Lower leg skin (tissue), 4 donors: ENCODE measurements at regions not wholly inside any gene's neighbourhood (a gene's known extent, or its start where the extent isn't known, plus 50 kb on each side); places are given as distances from the start of the nearest gene placed in this dataset.

Experiments
- DNase-seq, 2 donors: peaks; one replicate each; pipeline ENCODE4 v3.0.0-alpha.2; 2019; ENCODE audit warnings: low spot score in 2 of 2
- H3K4me3 ChIP-seq: fragments of 200-600 bp; sonication (generic); 2 replicates; pipeline ENCODE4 v1.5.1; 2017; ENCODE audit warnings: mild to moderate bottlenecking, low read depth; ENCODE audit not compliant: poor library complexity, severe bottlenecking
- CTCF ChIP-seq, 3 donors: fragments of 450-650 bp; IDR thresholded peaks; one replicate each; pipeline ENCODE4 v1.5.1; 2016; ENCODE audit warnings: antibody characterized with exemption in 3 of 3, mild to moderate bottlenecking in 3 of 3, moderate library complexity in 2 of 3
- POLR2A ChIP-seq, 2 donors: fragments of 450-650 bp; IDR thresholded peaks; one replicate each; pipeline ENCODE4 v1.6.1; 2016 to 2017; ENCODE audit warnings: antibody characterized with exemption in 2 of 2, mild to moderate bottlenecking in 1 of 2, moderate library complexity in 1 of 2
- WGBS, 2 donors: methylation state at CpG; one replicate each; pipeline ENCODE4 v1.1.5; 2018; 5-methylcytosine and 5-hydroxymethylcytosine counted together
- intact Hi-C: fragments of 100-400 bp; cut with DNase I; formaldehyde crosslinking; loops from one replicate; pipeline ENCODE4 v1.15.0; 2023; ENCODE audit warnings: low total_unique reads

DNA sequence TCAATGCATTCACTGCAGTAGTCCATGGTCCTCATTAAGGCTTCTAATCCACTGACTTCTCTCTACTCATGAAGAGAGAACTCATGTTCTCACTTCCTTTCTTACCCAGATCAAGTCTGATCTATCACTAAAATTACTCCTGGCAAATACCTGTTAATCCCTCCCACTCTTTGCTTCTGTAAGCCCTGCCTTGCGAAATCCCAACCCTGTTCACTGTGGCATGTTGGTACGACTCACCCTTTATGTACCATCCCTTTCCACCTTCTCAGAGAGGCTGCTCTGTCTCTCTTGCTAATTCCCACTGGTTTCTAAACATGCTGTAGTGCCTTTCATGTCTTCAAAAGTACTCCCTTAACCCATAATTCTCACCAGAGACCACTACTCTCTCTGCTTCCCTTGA is 272.2 kb upstream of the ACVR2A start:
- TF ChIP-seq POLR2A (IDR thresholded peaks at IDR 0.05) (no peak), CTCF (IDR thresholded peaks at IDR 0.05) (no peak)
- DNase-seq: no peak
- no peak overlapping the region for H3K4me3 ChIP-seq
- 65 to 67% methylated on average over 2 of the region's 2 CpGs for WGBS, 2 donors
- intact Hi-C loops: no loop called here

DNA sequence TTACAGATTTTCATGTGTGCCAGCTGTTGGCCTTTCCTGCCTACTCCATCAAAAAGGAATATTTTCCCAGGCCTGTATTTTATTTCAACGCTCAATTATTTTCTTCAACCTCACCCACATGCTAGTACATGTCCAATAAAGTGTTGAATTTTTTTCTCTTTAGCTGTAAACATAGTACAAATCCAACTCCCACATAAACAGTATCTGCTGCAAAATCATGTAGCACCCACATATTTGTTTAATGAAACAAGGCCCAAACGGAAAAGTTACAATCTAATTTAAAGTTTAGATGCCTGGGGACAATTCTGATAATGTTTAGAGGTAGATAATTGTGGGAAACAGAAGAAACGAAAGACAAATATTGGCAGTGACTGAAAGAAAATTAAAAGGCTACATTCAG is 275.4 kb upstream of the ACVR2A start:
- WGBS, 2 donors: 23 to 29% methylated on average over 3 of the region's 3 CpGs
- TF ChIP-seq CTCF (IDR thresholded peaks at IDR 0.05): no peak
- TF ChIP-seq POLR2A (IDR thresholded peaks at IDR 0.05): no peak
- H3K4me3 ChIP-seq: no peak overlapping the region
- DNase-seq: no peak
- intact Hi-C loops: no loop called here

DNA sequence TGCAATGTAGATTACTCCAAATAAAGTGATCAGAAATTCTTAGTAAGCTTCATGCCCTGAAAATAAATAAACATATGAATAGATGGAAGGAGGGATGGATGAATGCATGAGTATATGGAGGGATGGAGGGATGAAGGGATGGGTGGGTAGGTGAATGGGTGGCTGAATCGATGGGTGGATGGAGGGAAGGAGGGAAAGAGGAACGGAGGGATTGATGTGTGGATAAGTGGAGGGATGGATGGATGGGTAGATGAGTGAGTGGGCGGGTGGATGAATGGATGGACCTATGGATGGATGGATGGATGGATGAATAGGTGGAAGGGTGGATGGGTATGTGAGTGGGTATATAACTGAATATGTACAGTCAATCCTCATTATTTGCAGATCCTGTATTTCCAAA is 276.7 kb upstream of the ACVR2A start:
- no peak overlapping the region for H3K4me3 ChIP-seq
- intact Hi-C loops: no loop called here
- 91 to 93% methylated on average over 3 of the region's 3 CpGs for WGBS, 2 donors
- DNase-seq: no peak
- TF ChIP-seq POLR2A (IDR thresholded peaks at IDR 0.05): no peak
- no peak for TF ChIP-seq CTCF (IDR thresholded peaks at IDR 0.05)

- intact Hi-C loops: no loop called here
- no peak for DNase-seq
- H3K4me3 ChIP-seq: no peak overlapping the region
- TF ChIP-seq CTCF (IDR thresholded peaks at IDR 0.05): no peak
- TF ChIP-seq POLR2A (IDR thresholded peaks at IDR 0.05): no peak
- 40 to 53% methylated on average over 2 of the region's 2 CpGs for WGBS, 2 donors
Measured at GRCh38 chr2:147567136-147567535, 277.7 kb upstream of the ACVR2A start.

- no peak for TF ChIP-seq CTCF (IDR thresholded peaks at IDR 0.05)
- no peak for TF ChIP-seq POLR2A (IDR thresholded peaks at IDR 0.05)
- no peak for DNase-seq
- H3K4me3 ChIP-seq: no peak overlapping the region
- intact Hi-C loops: no loop called here
- WGBS, 2 donors: 43 to 52% methylated on average over 5 of the region's 5 CpGs
Measured at GRCh38 chr2:147560810-147561535, 283.9 kb upstream of the ACVR2A start.
